Stimulated activated CD4-positive, alpha-beta T cell treated with anti-CD3 and anti-CD28 coated beads, Interleukin-1b, Interleukin-23, amount 100 ng/mL, for 4 hours (primary cell): ENCODE measurements at regions not wholly inside any gene's neighbourhood (a gene's known extent, or its start where the extent isn't known, plus 50 kb on each side); places are given as distances from the start of the nearest gene placed in this dataset.

Experiments
- DNase-seq, 2 donors: peaks; one replicate each; pipeline ENCODE4 v3.0.0-alpha.2; 2020; ENCODE audit warnings: low read depth in 2 of 2

GRCh38 chr6:137734005-137734874 lies 132.8 kb upstream of the TNFAIP3 start:
- no peak for DNase-seq

- no peak for DNase-seq
These were observed 132.2 kb upstream of the TNFAIP3 start for GRCh38 chr6:137734875-137735182.

GRCh38 chr6:137736048-137736818 lies 130.8 kb upstream of the TNFAIP3 start:
- peak in 1 of 2 donors; percentile 9 for DNase-seq

- DNase-seq = no peak
These were observed 130.1 kb upstream of the TNFAIP3 start for GRCh38 chr6:137736911-137737310.

GRCh38 chr6:137737836-137738596 lies 129.0 kb upstream of the TNFAIP3 start:
- DNase-seq = no peak

- DNase-seq = no peak
These were observed 128.0 kb upstream of the TNFAIP3 start for GRCh38 chr6:137738931-137739504.

GRCh38 chr6:137739544-137739943 lies 127.5 kb upstream of the TNFAIP3 start:
- no peak for DNase-seq

- no peak for DNase-seq
These were observed 126.8 kb upstream of the TNFAIP3 start for GRCh38 chr6:137740091-137740755.

GRCh38 chr6:137740967-137741761 lies 125.9 kb upstream of the TNFAIP3 start:
- no peak for DNase-seq

- DNase-seq = no peak
These were observed 123.6 kb upstream of the TNFAIP3 start for GRCh38 chr6:137743493-137743892.

- DNase-seq = no peak
These were observed 122.2 kb upstream of the TNFAIP3 start for GRCh38 chr6:137744877-137745276.

- DNase-seq = no peak
These were observed 121.7 kb upstream of the TNFAIP3 start for GRCh38 chr6:137745321-137745720.

GRCh38 chr6:137746264-137746663 lies 120.8 kb upstream of the TNFAIP3 start:
- no peak for DNase-seq

- no peak for DNase-seq
These were observed 117.3 kb upstream of the TNFAIP3 start for GRCh38 chr6:137749696-137750211.

GRCh38 chr6:137750297-137750696 lies 116.8 kb upstream of the TNFAIP3 start:
- DNase-seq = no peak

GRCh38 chr6:137751768-137752560 lies 115.1 kb upstream of the TNFAIP3 start:
- DNase-seq = no peak

GRCh38 chr6:137754366-137754765 lies 112.7 kb upstream of the TNFAIP3 start:
- no peak for DNase-seq

- DNase-seq = no peak
These were observed 112.2 kb upstream of the TNFAIP3 start for GRCh38 chr6:137754866-137755265.

GRCh38 chr6:137755284-137755683 lies 111.8 kb upstream of the TNFAIP3 start:
- no peak for DNase-seq

- no peak for DNase-seq
These were observed 110.3 kb upstream of the TNFAIP3 start for GRCh38 chr6:137756788-137757187.
